Erythroblast (primary cell): ENCODE measurements at regions not wholly inside any gene's neighbourhood (a gene's known extent, or its start where the extent isn't known, plus 50 kb on each side); places are given as distances from the start of the nearest gene placed in this dataset.
"Not testable (repeated sequence)": the region's sequence is repeated elsewhere in the genome, so short reads cannot be mapped to it uniquely, and the experiment has no call there.

ENCODE experiments used
- GATA1 ChIP-seq: IDR thresholded peaks from 2 replicates; pipeline ENCODE4 v1.6.1; 2011; ENCODE audit warnings: low read depth, mild to moderate bottlenecking, control low read depth, low read length, moderate library complexity
- POLR2A ChIP-seq: IDR thresholded peaks from 2 replicates; pipeline ENCODE4 v1.6.1; 2011; ENCODE audit warnings: mild to moderate bottlenecking, low read length

- not testable (repeated sequence) for TF ChIP-seq POLR2A, GATA1
Measured at GRCh38 chr2:139673447-139673846, 893.3 kb upstream of the NXPH2 start.
